Coronary artery (tissue), 2 donors: ENCODE measurements at regions not wholly inside any gene's neighbourhood (a gene's known extent, or its start where the extent isn't known, plus 50 kb on each side); places are given as distances from the start of the nearest gene placed in this dataset.

Experiments
- DNase-seq: peaks from one replicate; pipeline ENCODE4 v3.0.0-alpha.2; 2017; ENCODE audit warnings: low spot score
- H3K27ac ChIP-seq, 2 donors: fragments of 200-600 bp; sonication (generic); one replicate each; pipeline ENCODE4 v1.5.1; 2016 to 2019
- H3K4me3 ChIP-seq: fragments of 200-600 bp; sonication (generic); 2 replicates; pipeline ENCODE4 v1.5.1; 2016; ENCODE audit warnings: mild to moderate bottlenecking, moderate library complexity
- TF ChIP-seq, protein P1 (sequence below): fragments of 200-600 bp; sonication (generic); IDR thresholded peaks from one replicate; pipeline ENCODE4 v1.5.1; 2019; ENCODE audit warnings: antibody characterized with exemption

DNA sequence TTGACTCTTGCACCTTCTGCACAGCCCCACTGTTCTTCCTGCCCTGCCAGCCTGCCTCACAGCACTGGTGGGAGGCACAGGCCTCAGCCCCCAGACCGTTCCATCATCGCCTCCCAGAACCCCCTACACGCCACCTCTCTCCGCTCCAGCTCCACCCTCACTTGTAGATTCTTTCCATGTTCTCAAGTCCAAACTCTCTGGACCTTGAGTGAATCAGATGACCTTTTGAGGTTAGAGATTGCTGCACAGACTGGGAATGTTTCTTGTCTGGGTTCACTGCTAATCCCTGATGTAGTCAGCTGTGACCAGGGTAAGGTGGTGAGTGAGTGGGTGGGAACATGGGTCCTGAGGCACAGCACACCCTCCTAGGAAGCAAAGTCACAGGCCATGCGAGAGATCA is 272.4 kb downstream of the IRF8 start:
- H3K27ac ChIP-seq = no peak overlapping the region
- H3K4me3 ChIP-seq = no peak overlapping the region
- TF ChIP-seq, protein P1, sequence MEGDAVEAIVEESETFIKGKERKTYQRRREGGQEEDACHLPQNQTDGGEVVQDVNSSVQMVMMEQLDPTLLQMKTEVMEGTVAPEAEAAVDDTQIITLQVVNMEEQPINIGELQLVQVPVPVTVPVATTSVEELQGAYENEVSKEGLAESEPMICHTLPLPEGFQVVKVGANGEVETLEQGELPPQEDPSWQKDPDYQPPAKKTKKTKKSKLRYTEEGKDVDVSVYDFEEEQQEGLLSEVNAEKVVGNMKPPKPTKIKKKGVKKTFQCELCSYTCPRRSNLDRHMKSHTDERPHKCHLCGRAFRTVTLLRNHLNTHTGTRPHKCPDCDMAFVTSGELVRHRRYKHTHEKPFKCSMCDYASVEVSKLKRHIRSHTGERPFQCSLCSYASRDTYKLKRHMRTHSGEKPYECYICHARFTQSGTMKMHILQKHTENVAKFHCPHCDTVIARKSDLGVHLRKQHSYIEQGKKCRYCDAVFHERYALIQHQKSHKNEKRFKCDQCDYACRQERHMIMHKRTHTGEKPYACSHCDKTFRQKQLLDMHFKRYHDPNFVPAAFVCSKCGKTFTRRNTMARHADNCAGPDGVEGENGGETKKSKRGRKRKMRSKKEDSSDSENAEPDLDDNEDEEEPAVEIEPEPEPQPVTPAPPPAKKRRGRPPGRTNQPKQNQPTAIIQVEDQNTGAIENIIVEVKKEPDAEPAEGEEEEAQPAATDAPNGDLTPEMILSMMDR = no peak
- DNase-seq = no peak

GRCh38 chr16:86175816-86176215 is 276.9 kb downstream of the IRF8 start:
- TF ChIP-seq, protein P1 = no peak
- DNase-seq = no peak
- no peak overlapping the region for H3K4me3 ChIP-seq
- no peak overlapping the region for H3K27ac ChIP-seq

DNA sequence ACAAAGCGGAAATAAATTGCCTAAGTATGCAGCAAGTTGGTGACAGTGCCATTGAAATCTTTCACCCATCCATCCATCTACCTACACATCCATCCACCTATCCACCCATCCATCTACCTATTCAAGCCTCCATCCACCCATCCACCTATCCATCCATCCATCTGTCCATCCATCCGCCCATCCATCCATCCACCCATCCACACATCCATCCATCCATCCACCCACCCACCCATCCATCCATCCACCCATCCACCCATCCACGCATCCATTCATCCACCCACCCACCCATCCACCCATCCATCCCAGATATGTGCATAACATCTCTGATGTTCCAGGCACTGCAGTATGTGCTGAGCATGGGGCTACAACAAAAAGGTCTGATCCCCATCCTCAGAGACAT is 277.5 kb downstream of the IRF8 start:
- TF ChIP-seq, protein P1 = no peak
- H3K4me3 ChIP-seq = no peak overlapping the region
- no peak overlapping the region for H3K27ac ChIP-seq
- no peak for DNase-seq

DNA sequence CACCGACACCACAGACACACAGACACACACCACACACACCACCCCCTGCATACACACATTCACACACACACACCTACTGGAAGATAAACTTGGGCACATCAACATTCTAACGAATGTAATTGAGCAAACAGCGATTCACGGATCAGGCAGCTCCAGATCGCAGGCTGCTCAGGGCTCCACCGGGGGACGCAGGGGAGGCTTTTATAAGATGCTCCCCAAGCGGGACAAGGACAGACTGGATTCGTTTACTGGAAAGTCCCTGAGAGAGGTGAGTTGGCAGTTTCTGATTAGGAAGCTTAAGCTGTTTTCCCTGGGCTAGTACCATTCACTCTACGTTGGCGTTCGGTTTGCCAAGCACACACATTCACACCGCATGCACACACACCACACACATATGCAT is 281.3 kb downstream of the IRF8 start:
- TF ChIP-seq, protein P1 = no peak
- Histone ChIP-seq H3K4me3 (no peak overlapping the region), H3K27ac (no peak overlapping the region)
- no peak for DNase-seq

DNA sequence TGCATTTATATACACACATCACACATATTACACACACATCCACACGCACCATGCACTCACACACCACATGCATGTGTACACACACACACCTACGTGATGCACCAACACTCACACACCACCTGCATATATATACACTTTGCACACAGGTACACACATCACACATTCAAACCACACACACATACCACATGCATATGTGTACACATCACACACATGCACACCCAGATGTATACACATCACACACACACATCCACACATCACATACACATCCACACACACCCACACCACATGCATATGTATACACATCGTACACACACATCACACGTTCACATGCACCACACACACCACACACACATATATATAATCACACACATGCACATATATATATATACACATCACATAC is 281.8 kb downstream of the IRF8 start:
- TF ChIP-seq, protein P1 = no peak
- no peak for DNase-seq
- H3K27ac ChIP-seq = no peak overlapping the region
- H3K4me3 ChIP-seq = no peak overlapping the region

GRCh38 chr16:86181526-86181925 is 282.6 kb downstream of the IRF8 start:
- no peak for DNase-seq
- TF ChIP-seq, protein P1 = no peak
- no peak overlapping the region for H3K27ac ChIP-seq
- no peak overlapping the region for H3K4me3 ChIP-seq

DNA sequence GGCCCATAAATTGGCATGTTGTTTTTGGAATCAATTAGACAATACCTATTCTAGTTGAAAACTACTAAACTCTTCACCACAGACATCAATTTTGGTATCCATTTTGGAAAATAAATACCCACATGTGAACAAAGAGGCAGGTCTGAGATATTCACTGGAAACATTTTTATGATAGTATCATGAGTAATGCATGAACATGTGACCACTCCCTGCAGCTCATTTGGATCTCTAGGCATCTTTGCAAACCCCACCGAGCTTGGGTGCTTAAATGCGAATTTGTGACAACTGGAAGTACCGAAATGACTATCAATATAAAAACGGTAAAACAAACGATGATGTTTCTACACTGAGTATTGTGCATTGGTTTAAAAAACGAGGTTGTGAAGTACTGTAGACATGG is 285.2 kb downstream of the IRF8 start:
- H3K4me3 ChIP-seq = no peak overlapping the region
- DNase-seq = no peak
- TF ChIP-seq, protein P1 = no peak

More for the DNA sequence above, 285.2 kb downstream of the IRF8 start:
- H3K27ac ChIP-seq = no peak overlapping the region
